ENCODE measurements at regions not wholly inside any gene's neighbourhood (a gene's known extent, or its start where the extent isn't known, plus 50 kb on each side); places are given as distances from the start of the nearest gene placed in this dataset.

- DNase-seq (ENCODE audit: low read depth, low spot score): no peak
Observed at GRCh38 chr9:2311920-2312319, 296.8 kb downstream of the SMARCA2 start.

- DNase-seq (ENCODE audit: low read depth, low spot score): no peak
Observed at GRCh38 chr9:2313512-2313911, 298.4 kb downstream of the SMARCA2 start.

GRCh38 chr9:2317591-2317990 is 302.4 kb downstream of the SMARCA2 start:
- no peak for DNase-seq (ENCODE audit: low read depth, low spot score)

- no peak for DNase-seq (ENCODE audit: low read depth, low spot score)
Observed at GRCh38 chr9:2319421-2319820, 302.2 kb upstream of the VLDLR start.

- DNase-seq (ENCODE audit: low read depth, low spot score): no peak
Observed at GRCh38 chr9:2320114-2320513, 301.5 kb upstream of the VLDLR start.

GRCh38 chr9:2320632-2321031 is 301.0 kb upstream of the VLDLR start:
- no peak for DNase-seq (ENCODE audit: low read depth, low spot score)

GRCh38 chr9:2321523-2322148 is 300.0 kb upstream of the VLDLR start:
- no peak for DNase-seq (ENCODE audit: low read depth, low spot score)

- no peak for DNase-seq (ENCODE audit: low read depth, low spot score)
Observed at GRCh38 chr9:2324742-2325141, 296.8 kb upstream of the VLDLR start.

GRCh38 chr9:2332663-2333062 is 288.9 kb upstream of the VLDLR start:
- DNase-seq (ENCODE audit: low read depth, low spot score): no peak

GRCh38 chr9:2335260-2335659 is 286.3 kb upstream of the VLDLR start:
- no peak for DNase-seq (ENCODE audit: low read depth, low spot score)

GRCh38 chr9:2336055-2336454 is 285.5 kb upstream of the VLDLR start:
- no peak for DNase-seq (ENCODE audit: low read depth, low spot score)

- DNase-seq (ENCODE audit: low read depth, low spot score): no peak
Observed at GRCh38 chr9:2337131-2337530, 284.5 kb upstream of the VLDLR start.

GRCh38 chr9:2337627-2338026 is 284.0 kb upstream of the VLDLR start:
- DNase-seq (ENCODE audit: low read depth, low spot score): no peak

GRCh38 chr9:2338777-2339365 is 282.7 kb upstream of the VLDLR start:
- DNase-seq (ENCODE audit: low read depth, low spot score): no peak

- DNase-seq (ENCODE audit: low read depth, low spot score): no peak
Observed at GRCh38 chr9:2339416-2339815, 282.2 kb upstream of the VLDLR start.

- no peak for DNase-seq (ENCODE audit: low read depth, low spot score)
Observed at GRCh38 chr9:2340046-2340760, 281.4 kb upstream of the VLDLR start.

- DNase-seq (ENCODE audit: low read depth, low spot score): no peak
Observed at GRCh38 chr9:2341126-2341525, 280.5 kb upstream of the VLDLR start.

- DNase-seq (ENCODE audit: low read depth, low spot score): no peak
Observed at GRCh38 chr9:2341956-2342355, 279.6 kb upstream of the VLDLR start.

GRCh38 chr9:2343756-2344155 is 277.8 kb upstream of the VLDLR start:
- DNase-seq (ENCODE audit: low read depth, low spot score): no peak

- no peak for DNase-seq (ENCODE audit: low read depth, low spot score)
Observed at GRCh38 chr9:2344436-2344835, 277.2 kb upstream of the VLDLR start.

- DNase-seq (ENCODE audit: low read depth, low spot score): no peak
Observed at GRCh38 chr9:2345013-2345412, 276.6 kb upstream of the VLDLR start.

- DNase-seq (ENCODE audit: low read depth, low spot score): no peak
Observed at GRCh38 chr9:2346277-2346913, 275.2 kb upstream of the VLDLR start.

- no peak for DNase-seq (ENCODE audit: low read depth, low spot score)
Observed at GRCh38 chr9:2351324-2351723, 270.3 kb upstream of the VLDLR start.
